ENCODE measurements at regions not wholly inside any gene's neighbourhood (a gene's known extent, or its start where the extent isn't known, plus 50 kb on each side); places are given as distances from the start of the nearest gene placed in this dataset.

GRCh38 chr5:73231246-73231778, 58.3 kb downstream of the TMEM174 start:
- no peak for TF ChIP-seq CTCF (IDR thresholded peaks at IDR 0.05; ENCODE audit: control extremely low read depth, extremely low read depth, low read depth, missing control alignments)
- ChIA-PET CTCF (no interaction called here), POLR2A (no interaction called here)
- no peak for DNase-seq (ENCODE audit: extremely low spot score)

GRCh38 chr5:73230264-73231245, 57.6 kb downstream of the TMEM174 start:
- POLR2A ChIA-PET: no interaction called here
- TF ChIP-seq CTCF (IDR thresholded peaks at IDR 0.05; ENCODE audit: control extremely low read depth, extremely low read depth, low read depth, missing control alignments): no peak
- CTCF ChIA-PET: interaction anchor here (1.0 kb wide), 1 partner anchor 11 kb away, joined by 3 read pairs; no protein-coding TSS in a partner anchor
- no peak for DNase-seq (ENCODE audit: extremely low spot score)

- no peak for TF ChIP-seq CTCF (IDR thresholded peaks at IDR 0.05; ENCODE audit: control extremely low read depth, extremely low read depth, low read depth, missing control alignments)
- POLR2A ChIA-PET: no interaction called here
- no peak for DNase-seq (ENCODE audit: extremely low spot score)
- CTCF ChIA-PET: interaction anchor here (1.0 to 1.4 kb wide), 4 partner anchors 11 to 38 kb away, joined by 3 to 4 read pairs (median 3); no protein-coding TSS in a partner anchor
These were observed 56.3 kb downstream of the TMEM174 start for GRCh38 chr5:73229271-73229670.

GRCh38 chr5:73228052-73228451, 55.1 kb downstream of the TMEM174 start:
- ChIA-PET POLR2A (no interaction called here), CTCF (interaction anchor here (1.3 kb wide), 1 partner anchor 12 kb away, joined by 3 read pairs; no protein-coding TSS in a partner anchor)
- TF ChIP-seq CTCF (IDR thresholded peaks at IDR 0.05; ENCODE audit: control extremely low read depth, extremely low read depth, low read depth, missing control alignments): no peak
- no peak for DNase-seq (ENCODE audit: extremely low spot score)
